ENCODE measurements at regions not wholly inside any gene's neighbourhood (a gene's known extent, or its start where the extent isn't known, plus 50 kb on each side); places are given as distances from the start of the nearest gene placed in this dataset.

DNA sequence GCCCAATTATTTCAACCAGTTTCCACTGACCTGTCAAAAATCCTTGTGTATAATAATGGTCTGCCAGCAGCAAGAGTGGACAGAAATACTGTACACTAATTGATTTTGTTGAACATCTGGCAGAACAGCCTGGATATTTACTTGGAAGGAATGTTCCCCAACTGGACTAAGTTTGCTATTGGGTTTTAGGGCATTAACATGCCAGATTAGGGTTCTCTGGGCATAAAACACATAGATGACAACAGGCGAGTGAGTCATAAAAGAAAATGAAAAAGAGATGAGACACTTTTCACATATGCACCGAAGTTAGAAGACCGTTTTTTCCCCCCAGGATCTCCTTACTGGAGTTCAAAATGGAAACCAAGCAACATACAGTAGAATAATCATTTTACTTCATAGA, 236.3 kb upstream of the NAV3 start:
- Histone ChIP-seq H4K20me1 (ENCODE audit: low read depth) (peaks cover 4% of the 10 kb centered on the region), H3K9me3 (ENCODE audit: low read depth) (no peaks in the 10 kb centered on the region), H3K4me1 (peaks cover 17% of the 10 kb centered on the region), H3K36me3 (no peaks in the 10 kb centered on the region), H3K4me2 (no peak overlapping the region), H3K79me2 (ENCODE audit: low read depth) (no peaks in the 10 kb centered on the region), H3K9ac (no peak overlapping the region), H3K27ac (no peak overlapping the region), H3K4me3 (no peak overlapping the region), H2AFZ (replicated peaks) (no peak overlapping the region), H3K27me3 (no peaks in the 10 kb centered on the region), H3F3A (ENCODE audit: low read depth) (peaks cover 14% of the 10 kb centered on the region)
- H3K27ac Mint-ChIP-seq = no peak overlapping the region
- H3K4me3 Mint-ChIP-seq = no peak overlapping the region
- peaks cover 20% of the 10 kb centered on the region for H3K4me1 Mint-ChIP-seq
- H3K36me3 Mint-ChIP-seq = no peaks in the 10 kb centered on the region
- DNase-seq (ENCODE audit: low spot score) = no peak
- TF ChIP-seq EZH2 (IDR thresholded peaks at IDR 0.05) (no peak), EZH2phosphoT487 (IDR thresholded peaks at IDR 0.05) (no peak)
- TF ChIP-seq, protein P1, sequence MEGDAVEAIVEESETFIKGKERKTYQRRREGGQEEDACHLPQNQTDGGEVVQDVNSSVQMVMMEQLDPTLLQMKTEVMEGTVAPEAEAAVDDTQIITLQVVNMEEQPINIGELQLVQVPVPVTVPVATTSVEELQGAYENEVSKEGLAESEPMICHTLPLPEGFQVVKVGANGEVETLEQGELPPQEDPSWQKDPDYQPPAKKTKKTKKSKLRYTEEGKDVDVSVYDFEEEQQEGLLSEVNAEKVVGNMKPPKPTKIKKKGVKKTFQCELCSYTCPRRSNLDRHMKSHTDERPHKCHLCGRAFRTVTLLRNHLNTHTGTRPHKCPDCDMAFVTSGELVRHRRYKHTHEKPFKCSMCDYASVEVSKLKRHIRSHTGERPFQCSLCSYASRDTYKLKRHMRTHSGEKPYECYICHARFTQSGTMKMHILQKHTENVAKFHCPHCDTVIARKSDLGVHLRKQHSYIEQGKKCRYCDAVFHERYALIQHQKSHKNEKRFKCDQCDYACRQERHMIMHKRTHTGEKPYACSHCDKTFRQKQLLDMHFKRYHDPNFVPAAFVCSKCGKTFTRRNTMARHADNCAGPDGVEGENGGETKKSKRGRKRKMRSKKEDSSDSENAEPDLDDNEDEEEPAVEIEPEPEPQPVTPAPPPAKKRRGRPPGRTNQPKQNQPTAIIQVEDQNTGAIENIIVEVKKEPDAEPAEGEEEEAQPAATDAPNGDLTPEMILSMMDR (IDR thresholded peaks at IDR 0.05) = no peak
- no peaks in the 10 kb centered on the region for H3K27me3 Mint-ChIP-seq (ENCODE audit: insufficient read depth, low read depth)
- H3K9me3 Mint-ChIP-seq = no peaks in the 10 kb centered on the region

DNA sequence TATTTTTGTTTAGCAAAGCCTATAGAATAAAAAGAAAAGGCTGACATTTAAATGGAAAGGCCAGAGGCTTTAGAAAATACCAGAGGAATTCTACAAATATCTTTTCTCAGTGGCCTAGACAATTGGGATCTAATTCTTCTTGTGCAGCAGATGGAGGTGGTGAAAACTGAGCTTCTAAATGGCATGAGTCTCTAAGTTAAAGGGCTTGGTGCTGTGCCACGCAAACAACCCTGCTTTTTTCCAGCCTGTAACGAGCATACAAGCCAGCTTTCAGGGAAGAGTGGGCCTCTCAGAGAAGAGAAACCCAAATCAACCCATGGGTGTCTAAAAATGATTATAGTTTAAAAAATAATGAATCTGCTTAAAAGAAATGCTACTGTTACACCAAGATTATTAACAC, 237.9 kb upstream of the NAV3 start:
- no peaks in the 10 kb centered on the region for H3K27me3 ChIP-seq
- no peaks in the 10 kb centered on the region for H3K79me2 ChIP-seq (ENCODE audit: low read depth)
- Mint-ChIP-seq H3K27ac (peak overlapping the region; percentile 13), H3K4me1 (peaks cover 20% of the 10 kb centered on the region), H3K9me3 (no peaks in the 10 kb centered on the region), H3K4me3 (no peak overlapping the region), H3K36me3 (no peaks in the 10 kb centered on the region), H3K27me3 (ENCODE audit: insufficient read depth, low read depth) (no peaks in the 10 kb centered on the region)
- H3K27ac ChIP-seq = no peak overlapping the region
- no peak for DNase-seq (ENCODE audit: low spot score)
- peak overlapping the region; percentile 8 for H3K4me3 ChIP-seq
- no peak overlapping the region for H2AFZ ChIP-seq (replicated peaks)
- peaks cover 14% of the 10 kb centered on the region for H3F3A ChIP-seq (ENCODE audit: low read depth)
- TF ChIP-seq EZH2 (IDR thresholded peaks at IDR 0.05) = no peak
- TF ChIP-seq, protein P1 (IDR thresholded peaks at IDR 0.05) = no peak
- TF ChIP-seq EZH2phosphoT487 (IDR thresholded peaks at IDR 0.05) = no peak
- H3K9ac ChIP-seq = no peak overlapping the region
- H3K4me1 ChIP-seq = peaks cover 17% of the 10 kb centered on the region
- H4K20me1 ChIP-seq (ENCODE audit: low read depth) = peaks cover 4% of the 10 kb centered on the region
- no peaks in the 10 kb centered on the region for H3K9me3 ChIP-seq (ENCODE audit: low read depth)
- H3K4me2 ChIP-seq = peak overlapping the region; percentile 55
- no peaks in the 10 kb centered on the region for H3K36me3 ChIP-seq

DNA sequence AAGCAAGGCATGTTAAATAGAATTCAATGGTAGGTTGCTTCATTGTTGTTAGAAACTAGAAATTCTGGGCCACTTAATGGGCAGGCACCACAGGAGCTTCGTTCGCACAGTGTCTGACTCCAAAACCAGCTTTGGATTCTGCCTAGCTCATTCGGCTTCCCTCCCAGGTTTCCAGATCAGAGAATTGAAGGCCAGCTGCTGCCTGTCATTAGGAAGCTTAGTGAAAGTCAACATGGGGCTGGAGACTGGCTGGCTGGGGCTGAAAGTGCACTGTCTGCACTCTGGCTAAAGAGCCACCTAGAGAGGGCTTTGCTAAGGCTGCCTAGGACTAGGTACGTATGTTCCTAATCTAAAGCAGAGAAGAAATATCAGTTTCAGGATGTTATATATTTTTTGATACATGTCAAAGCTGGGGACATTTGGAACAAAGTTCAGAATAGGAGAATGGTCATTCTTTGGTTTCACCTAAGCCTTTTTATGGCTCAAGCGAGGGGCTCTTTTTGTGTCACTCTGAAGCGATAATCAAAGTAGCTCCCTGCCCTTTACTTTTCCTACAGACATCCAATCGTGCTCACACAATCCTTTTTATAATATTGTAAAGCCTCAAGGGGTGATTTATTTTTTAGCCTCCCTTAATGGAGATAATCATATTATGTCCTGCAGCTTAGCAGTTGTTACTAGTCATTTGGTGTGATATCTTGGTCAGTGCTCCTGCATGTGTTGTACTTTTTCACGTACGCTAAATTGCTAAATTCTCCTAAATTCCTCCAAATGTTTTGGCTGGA, 238.5 kb upstream of the NAV3 start:
- peak overlapping the region; percentile 72 for H3K27ac Mint-ChIP-seq
- Histone ChIP-seq H3K27ac (no peak overlapping the region), H4K20me1 (ENCODE audit: low read depth) (peaks cover 4% of the 10 kb centered on the region), H3K27me3 (no peaks in the 10 kb centered on the region), H3K36me3 (no peaks in the 10 kb centered on the region), H3K4me1 (peaks cover 17% of the 10 kb centered on the region), H3K79me2 (ENCODE audit: low read depth) (no peaks in the 10 kb centered on the region), H3K4me3 (no peak overlapping the region), H3K9me3 (ENCODE audit: low read depth) (no peaks in the 10 kb centered on the region), H3K4me2 (peak overlapping the region; percentile 55), H3F3A (ENCODE audit: low read depth) (peaks cover 14% of the 10 kb centered on the region), H2AFZ (replicated peaks) (no peak overlapping the region), H3K9ac (no peak overlapping the region)
- DNase-seq (ENCODE audit: low spot score) = peak; percentile 84
- H3K4me3 Mint-ChIP-seq = no peak overlapping the region
- TF ChIP-seq, protein P1 (IDR thresholded peaks at IDR 0.05) = no peak
- no peak for TF ChIP-seq EZH2phosphoT487 (IDR thresholded peaks at IDR 0.05)
- TF ChIP-seq EZH2 (IDR thresholded peaks at IDR 0.05) = no peak
- no peaks in the 10 kb centered on the region for H3K9me3 Mint-ChIP-seq
- no peaks in the 10 kb centered on the region for H3K36me3 Mint-ChIP-seq
- H3K27me3 Mint-ChIP-seq (ENCODE audit: insufficient read depth, low read depth) = no peaks in the 10 kb centered on the region
- H3K4me1 Mint-ChIP-seq = peaks cover 20% of the 10 kb centered on the region

Data from neural progenitor cell (in vitro differentiated cells).